ENCODE measurements at regions not wholly inside any gene's neighbourhood (a gene's known extent, or its start where the extent isn't known, plus 50 kb on each side); places are given as distances from the start of the nearest gene placed in this dataset.
"Not testable (repeated sequence)": the region's sequence is repeated elsewhere in the genome, so short reads cannot be mapped to it uniquely, and the experiment has no call there.

DNA sequence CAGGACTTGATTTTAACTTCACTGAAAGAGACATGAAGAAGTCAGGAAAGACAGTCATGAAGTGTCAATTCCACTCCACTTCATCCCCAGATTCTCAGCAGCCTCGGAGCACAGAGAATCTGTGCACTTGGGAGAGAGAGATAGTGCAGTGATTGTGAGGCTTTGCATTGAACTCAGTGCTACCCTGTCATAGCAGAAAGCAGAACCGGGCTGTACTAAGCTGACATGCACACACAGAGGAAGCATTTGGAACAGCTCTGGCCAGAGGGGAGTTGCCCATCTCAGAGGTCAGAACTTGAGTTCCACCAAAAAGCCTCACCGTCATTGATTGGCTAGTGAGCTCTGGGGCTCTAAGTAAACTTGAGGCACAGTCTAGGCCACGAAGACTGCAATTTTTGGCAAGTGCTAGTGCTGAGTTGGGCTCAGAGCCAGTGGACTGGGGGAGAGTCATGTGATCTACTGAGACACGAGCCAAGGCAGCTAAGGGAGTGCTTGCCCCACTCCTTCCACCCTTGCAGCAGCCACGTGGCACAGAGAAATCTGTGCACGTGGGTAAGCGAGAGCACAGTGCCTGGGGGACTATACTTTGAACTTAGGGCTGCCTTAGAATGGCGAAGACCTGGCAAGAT lies 810.2 kb upstream of the ADAMTS5 start:
- no peak for DNase-seq (ENCODE audit: low read depth)

- no peak for DNase-seq (ENCODE audit: low read depth)
Measured at GRCh38 chr21:27772816-27773215, 805.9 kb upstream of the ADAMTS5 start.

- no peak for DNase-seq (ENCODE audit: low read depth)
Measured at GRCh38 chr21:27771938-27772483, 805.1 kb upstream of the ADAMTS5 start.

DNA sequence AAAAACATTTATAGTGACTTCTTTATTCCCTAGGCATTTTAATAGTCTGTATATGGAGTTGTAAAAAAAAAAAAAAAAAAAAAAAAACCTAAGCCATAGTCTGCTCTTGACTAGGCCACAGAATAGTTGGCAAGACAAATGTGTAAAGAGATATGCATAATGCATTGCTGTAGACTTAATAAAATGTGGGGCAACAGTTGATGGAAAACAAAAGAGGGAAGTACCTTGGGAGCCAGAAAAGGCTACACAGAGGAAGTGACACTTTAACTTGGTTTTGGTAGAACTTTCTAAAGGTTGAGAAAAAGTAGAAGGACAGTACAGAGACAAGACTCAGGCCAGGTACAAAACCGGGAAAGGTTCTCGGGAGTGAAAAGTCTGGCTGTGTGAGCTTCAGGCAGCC lies 802.9 kb upstream of the ADAMTS5 start:
- DNase-seq (ENCODE audit: low read depth): no peak

GRCh38 chr21:27768046-27768637 lies 801.3 kb upstream of the ADAMTS5 start:
- DNase-seq (ENCODE audit: low read depth): not testable (repeated sequence)

DNA sequence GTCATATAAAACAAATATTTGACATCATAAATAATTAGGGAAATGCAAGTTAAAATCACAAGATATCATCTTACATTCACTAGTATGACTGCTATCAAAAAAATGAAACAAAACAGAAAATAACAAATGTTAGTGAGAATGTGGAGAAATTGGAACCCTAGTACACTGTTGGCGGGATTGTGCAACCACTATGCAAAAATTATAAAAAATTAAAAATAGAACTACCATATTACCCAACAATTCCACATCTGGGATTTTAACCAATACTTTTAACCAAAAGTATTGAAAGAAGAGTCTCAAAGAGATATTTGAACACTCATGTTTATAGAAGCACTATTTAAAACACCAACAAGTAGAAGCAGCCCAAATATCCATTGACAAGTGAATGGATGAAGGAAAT lies 797.2 kb upstream of the ADAMTS5 start:
- DNase-seq (ENCODE audit: low read depth): no peak

DNA sequence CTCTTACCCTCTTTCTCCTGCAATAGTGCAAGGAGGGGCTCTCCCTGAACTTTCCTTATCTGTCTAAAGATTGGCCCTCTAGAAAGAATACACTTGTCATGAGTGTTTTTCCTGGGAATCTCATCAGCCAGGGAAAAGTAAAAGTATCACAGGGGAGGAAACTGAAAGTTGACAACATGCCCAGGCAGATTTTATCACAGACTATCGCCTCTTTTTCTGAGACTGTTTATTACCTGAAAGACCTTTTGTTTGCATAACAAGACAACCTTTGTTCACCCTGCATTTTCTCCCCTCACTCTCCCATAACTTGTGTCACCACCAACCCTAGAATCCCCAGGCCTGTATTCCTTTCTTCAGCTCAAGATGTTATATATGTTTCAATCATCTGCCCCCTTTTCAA lies 794.7 kb upstream of the ADAMTS5 start:
- no peak for DNase-seq (ENCODE audit: low read depth)

DNA sequence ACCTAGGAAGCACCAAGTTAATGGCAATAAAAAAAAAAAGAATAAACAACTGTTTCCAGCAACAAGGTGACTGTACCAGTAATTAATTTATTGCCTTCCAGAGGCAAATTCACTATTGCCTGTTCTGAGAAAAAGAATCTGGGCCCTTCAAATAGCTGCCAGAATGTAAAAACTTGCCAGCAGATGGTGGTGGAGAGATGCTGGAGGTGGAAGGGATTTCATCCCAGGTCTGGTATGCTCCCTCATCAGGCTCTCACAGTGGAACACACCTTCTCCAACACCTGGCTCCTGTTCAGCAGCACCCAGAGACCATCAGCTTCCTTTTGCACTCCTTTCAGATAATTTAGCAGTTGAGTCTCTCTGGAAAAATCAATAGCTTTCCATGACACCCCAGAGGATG lies 792.9 kb upstream of the ADAMTS5 start:
- DNase-seq (ENCODE audit: low read depth): no peak

- DNase-seq (ENCODE audit: low read depth): no peak
Measured at GRCh38 chr21:27759091-27759659, 792.3 kb upstream of the ADAMTS5 start.

DNA sequence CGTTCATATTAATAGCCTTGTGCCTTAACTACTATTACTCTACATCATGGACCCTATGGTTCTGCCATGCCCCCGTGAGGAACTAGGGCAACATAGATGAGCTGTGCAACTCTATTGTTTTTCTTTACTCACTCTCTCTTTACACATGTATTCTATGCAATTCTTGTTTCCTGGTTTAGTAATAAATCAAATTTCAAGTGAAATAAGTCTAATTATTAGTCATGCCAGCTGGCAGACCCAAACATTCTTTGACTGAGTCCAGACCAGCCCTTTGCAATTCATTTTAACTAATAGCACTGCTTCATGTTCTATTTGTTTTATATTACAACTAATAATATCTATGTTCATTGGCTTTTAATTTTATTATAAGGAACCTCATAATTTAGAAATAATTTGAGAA lies 789.3 kb upstream of the ADAMTS5 start:
- no peak for DNase-seq (ENCODE audit: low read depth)

DNA sequence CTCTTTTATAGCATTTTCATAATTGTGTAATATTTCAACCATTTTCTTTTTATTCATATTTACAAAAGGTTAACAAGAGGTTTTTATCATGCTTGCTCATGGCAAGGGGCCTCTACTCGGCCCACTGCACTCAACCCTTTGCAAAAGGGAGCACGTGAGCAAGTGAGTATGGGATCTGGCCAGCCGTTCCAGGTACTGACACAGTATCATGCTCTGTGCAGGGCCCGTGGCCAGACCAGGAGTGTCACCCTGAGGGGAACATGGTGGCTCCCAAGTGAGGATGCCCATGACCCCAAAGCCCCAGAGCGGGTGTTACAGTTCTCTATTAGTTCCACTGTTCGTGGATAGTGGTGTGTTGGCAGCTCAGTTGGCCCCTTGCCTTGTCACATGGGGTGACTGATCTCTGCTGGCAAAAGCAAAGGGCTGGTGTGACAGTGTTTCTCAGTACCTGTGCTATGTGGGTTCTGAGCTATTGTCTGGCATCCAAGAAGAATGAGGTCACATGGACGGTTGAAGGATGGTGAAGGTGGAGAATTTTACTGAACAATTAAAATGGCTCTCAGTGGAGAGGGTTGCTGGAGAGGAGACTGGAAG lies 777.2 kb upstream of the ADAMTS5 start:
- no peak for DNase-seq (ENCODE audit: low read depth)

- DNase-seq (ENCODE audit: low read depth): peak; percentile 47
Measured at GRCh38 chr21:27741736-27742135, 774.8 kb upstream of the ADAMTS5 start.

- DNase-seq (ENCODE audit: low read depth): no peak
Measured at GRCh38 chr21:27740084-27740483, 773.2 kb upstream of the ADAMTS5 start.

GRCh38 chr21:27739187-27739586 lies 772.3 kb upstream of the ADAMTS5 start:
- no peak for DNase-seq (ENCODE audit: low read depth)

- no peak for DNase-seq (ENCODE audit: low read depth)
Measured at GRCh38 chr21:27735699-27736098, 768.8 kb upstream of the ADAMTS5 start.

DNA sequence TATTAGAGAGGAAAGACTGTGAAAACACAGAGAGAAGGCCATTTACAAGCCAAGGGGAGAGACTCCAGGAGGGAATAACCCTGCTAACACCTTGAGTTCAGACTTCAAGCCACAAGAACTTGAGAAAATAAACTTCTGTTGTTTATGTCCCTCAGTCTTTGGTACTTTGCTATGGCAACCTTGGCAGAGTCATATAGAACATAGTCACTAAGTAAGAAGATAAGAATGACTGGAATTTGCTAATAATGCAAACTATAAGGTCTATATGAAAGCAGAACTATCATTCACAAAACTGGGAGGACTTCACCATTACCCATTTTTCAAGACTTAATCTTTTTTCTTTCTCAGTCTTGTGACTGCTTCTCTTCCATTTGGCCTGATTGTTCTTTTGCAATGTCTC lies 767.3 kb upstream of the ADAMTS5 start:
- DNase-seq (ENCODE audit: low read depth): no peak

DNA sequence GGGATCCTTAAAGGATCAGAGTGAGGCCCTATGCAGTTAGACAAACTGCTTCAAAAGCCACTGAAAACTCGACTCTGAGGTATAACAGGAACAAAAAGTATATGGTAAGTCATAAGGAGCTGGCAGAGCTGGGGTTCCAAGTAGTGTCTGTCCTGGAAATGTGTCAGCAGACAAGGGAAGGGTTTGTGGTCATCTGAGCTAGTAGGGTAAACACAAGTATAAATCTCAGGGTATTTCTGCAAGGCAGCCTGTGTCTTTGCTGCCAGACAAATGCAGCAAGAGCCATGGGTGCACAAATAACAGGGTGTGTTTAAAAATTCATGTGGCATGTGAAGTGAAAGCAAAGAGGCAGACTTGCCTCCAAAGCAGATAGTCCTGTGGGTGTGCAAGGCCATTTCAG lies 759.0 kb upstream of the ADAMTS5 start:
- no peak for DNase-seq (ENCODE audit: low read depth)

- no peak for DNase-seq (ENCODE audit: low read depth)
Measured at GRCh38 chr21:27722095-27722494, 755.2 kb upstream of the ADAMTS5 start.

DNA sequence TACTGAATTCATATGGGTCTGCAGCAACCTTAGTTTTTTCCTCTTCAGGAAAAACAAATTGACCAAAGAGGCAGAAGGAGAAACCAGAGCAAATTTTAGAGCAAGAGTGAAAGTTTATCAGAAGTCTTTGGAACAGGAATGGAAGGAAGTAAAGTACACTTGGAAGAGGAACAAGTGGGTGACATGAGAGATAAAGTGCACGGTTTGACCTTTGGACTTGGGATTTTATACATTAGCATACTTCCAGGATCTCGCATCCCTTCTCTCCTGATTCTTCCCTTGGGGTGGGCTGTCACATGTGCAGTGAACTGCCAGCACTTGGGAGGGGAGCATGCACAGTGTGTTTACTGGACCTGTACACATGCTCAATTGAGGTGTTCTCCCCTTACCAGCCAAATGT lies 754.8 kb upstream of the ADAMTS5 start:
- no peak for DNase-seq (ENCODE audit: low read depth)

- DNase-seq (ENCODE audit: low read depth): no peak
Measured at GRCh38 chr21:27719226-27719625, 752.3 kb upstream of the ADAMTS5 start.

DNA sequence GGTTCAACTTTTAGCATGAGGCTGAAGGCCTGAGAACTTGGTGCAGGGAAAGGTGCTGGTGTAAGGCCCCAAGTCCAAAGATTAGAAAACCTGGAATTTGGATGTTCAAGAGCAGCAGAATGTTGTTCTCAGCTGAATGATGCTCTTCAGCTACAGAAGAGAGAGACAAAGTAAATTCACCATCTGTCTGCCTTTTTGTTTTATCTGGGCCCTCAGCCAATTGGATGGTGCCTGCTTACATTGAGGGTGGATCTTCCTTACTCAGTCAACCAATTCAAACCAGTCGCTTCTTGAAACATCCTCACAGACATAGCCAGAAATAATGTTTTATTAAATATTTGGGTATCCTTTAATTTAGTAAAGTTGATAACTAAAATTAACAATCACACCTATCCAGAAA lies 748.2 kb upstream of the ADAMTS5 start:
- DNase-seq (ENCODE audit: low read depth): no peak

GRCh38 chr21:27713154-27714109 lies 746.5 kb upstream of the ADAMTS5 start:
- DNase-seq (ENCODE audit: low read depth): no peak

All from forelimb muscle (tissue), 1 donor.